Activated CD4-positive, alpha-beta memory T cell treated with anti-CD3 and anti-CD28 coated beads for 36 hours (primary cell): ENCODE measurements at regions not wholly inside any gene's neighbourhood (a gene's known extent, or its start where the extent isn't known, plus 50 kb on each side); places are given as distances from the start of the nearest gene placed in this dataset.
"Not testable (repeated sequence)": the region's sequence is repeated elsewhere in the genome, so short reads cannot be mapped to it uniquely, and the experiment has no call there.

Source experiments
- CTCF ChIA-PET: fragments of 350-600 bp; sonication (Branson Sonifier 250); formaldehyde crosslinking; loops from one replicate; lab custom pipeline; 2021; ENCODE audit warnings: antibody characterized with exemption, inconsistent platforms; lab: Charles Lee
- POLR2A ChIA-PET: fragments of 350-600 bp; sonication (Branson Sonifier 250); formaldehyde crosslinking; loops from one replicate; lab custom pipeline; 2021; ENCODE audit warnings: antibody characterized with exemption; lab: Charles Lee
- DNase-seq: peaks from one replicate; pipeline ENCODE4 v3.0.0-alpha.2; 2020
- H3K27ac Mint-ChIP-seq: one replicate; pipeline ENCODE4 v1.8.0; 2021; ENCODE audit warnings: mixed read lengths
- H3K27me3 Mint-ChIP-seq: one replicate; pipeline ENCODE4 v1.8.0; 2021; ENCODE audit warnings: mixed read lengths
- H3K36me3 Mint-ChIP-seq: one replicate; pipeline ENCODE4 v1.8.0; 2021; ENCODE audit warnings: mixed read lengths
- H3K4me1 Mint-ChIP-seq: one replicate; pipeline ENCODE4 v1.8.0; 2021; ENCODE audit warnings: low read depth, mixed read lengths
- H3K4me3 Mint-ChIP-seq: one replicate; pipeline ENCODE4 v1.8.0; 2021; ENCODE audit warnings: mild to moderate bottlenecking, mixed read lengths
- H3K9me3 Mint-ChIP-seq: one replicate; pipeline ENCODE4 v1.8.0; 2021; ENCODE audit warnings: mixed read lengths
- intact Hi-C: fragments of 100-400 bp; cut with micrococcal nuclease; formaldehyde crosslinking; loops from one replicate; pipeline ENCODE4 v1.15.1; 2023

GRCh38 chr3:191699546-191699945 is 238.6 kb downstream of the PYDC2 start:
- intact Hi-C loops, result no loop called here
- Mint-ChIP-seq H3K4me1 (no peaks in the 10 kb centered on the region), H3K27ac (no peak overlapping the region), H3K4me3 (no peak overlapping the region), H3K36me3 (no peaks in the 10 kb centered on the region), H3K27me3 (no peaks in the 10 kb centered on the region), H3K9me3 (peaks cover 3% of the 10 kb centered on the region)
- DNase-seq, result no peak
- CTCF ChIA-PET, result no interaction called here
- POLR2A ChIA-PET, result no interaction called here

DNA sequence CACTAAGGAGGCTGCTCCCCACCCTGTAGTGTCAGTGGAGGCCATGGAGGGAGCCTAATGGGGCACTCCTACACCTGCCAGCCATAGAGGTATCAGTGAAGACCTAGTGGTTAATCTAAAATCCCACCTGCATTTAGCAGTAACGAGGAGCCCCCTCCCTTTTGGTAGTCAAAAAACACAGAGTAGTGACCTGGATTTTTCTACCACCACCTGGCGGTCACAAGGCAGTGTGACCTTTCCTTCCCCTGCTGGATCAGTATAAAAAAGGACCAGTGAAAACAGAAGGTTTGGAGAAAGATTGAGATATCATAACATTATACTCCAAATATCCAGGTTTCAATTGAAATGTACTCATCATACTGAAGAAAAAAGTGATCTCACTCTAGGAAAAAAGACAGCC is 241.2 kb downstream of the PYDC2 start:
- peaks cover 8% of the 10 kb centered on the region for H3K9me3 Mint-ChIP-seq
- H3K27me3 Mint-ChIP-seq, result no peaks in the 10 kb centered on the region
- no peak overlapping the region for H3K27ac Mint-ChIP-seq
- no peak overlapping the region for H3K4me3 Mint-ChIP-seq
- ChIA-PET POLR2A (no interaction called here), CTCF (no interaction called here)
- no peaks in the 10 kb centered on the region for H3K4me1 Mint-ChIP-seq
- H3K36me3 Mint-ChIP-seq, result no peaks in the 10 kb centered on the region
- DNase-seq, result no peak
- intact Hi-C loops, result no loop called here

DNA sequence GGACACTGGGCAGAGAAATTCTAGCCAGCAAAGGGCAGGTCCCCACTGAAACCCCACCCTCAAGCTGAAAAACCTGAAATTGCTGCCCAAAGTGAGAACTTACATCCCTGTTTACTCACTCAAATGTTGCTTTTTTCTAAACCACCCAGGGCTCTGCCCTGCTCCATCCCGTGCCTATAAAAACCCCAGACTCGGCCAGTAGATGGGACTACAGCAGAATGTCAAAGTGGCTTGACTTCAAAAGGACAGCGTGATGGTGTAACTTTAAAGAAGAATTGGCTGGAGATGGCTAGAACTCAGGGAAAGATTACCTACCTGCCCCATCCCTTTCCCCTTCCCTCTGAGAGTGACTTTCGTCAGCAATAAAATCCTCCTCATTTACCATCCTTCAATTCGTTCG is 246.9 kb downstream of the PYDC2 start:
- H3K27ac Mint-ChIP-seq, result no peak overlapping the region
- no peak for DNase-seq
- CTCF ChIA-PET, result no interaction called here
- H3K36me3 Mint-ChIP-seq, result no peaks in the 10 kb centered on the region
- POLR2A ChIA-PET, result no interaction called here
- no peaks in the 10 kb centered on the region for H3K4me1 Mint-ChIP-seq
- H3K4me3 Mint-ChIP-seq, result no peak overlapping the region
- peaks cover 9% of the 10 kb centered on the region for H3K9me3 Mint-ChIP-seq
- H3K27me3 Mint-ChIP-seq, result no peaks in the 10 kb centered on the region
- intact Hi-C loops, result no loop called here

DNA sequence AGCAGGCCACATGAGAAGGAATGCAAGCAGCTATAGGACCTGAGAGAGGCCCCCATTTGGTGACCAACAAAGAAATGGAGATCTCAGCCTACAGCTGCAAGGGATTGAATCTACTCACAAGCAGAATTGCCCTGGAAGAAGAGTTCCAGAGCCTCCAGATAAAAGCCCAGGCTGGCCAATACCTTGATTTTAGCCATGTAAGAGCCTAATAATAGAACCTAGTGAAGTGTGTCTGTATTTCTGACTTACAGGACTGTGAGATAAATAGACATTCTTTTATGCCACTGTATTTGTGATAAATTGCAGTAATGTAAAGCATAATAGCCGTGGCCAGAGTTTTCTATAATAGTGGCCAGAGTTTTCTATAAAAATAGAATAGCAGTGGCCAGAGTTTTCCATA is 254.6 kb downstream of the PYDC2 start:
- POLR2A ChIA-PET, result no interaction called here
- CTCF ChIA-PET, result no interaction called here
- intact Hi-C loops, result no loop called here
- Mint-ChIP-seq H3K27ac (no peak overlapping the region), H3K4me3 (no peak overlapping the region), H3K4me1 (no peaks in the 10 kb centered on the region), H3K36me3 (no peaks in the 10 kb centered on the region), H3K27me3 (no peaks in the 10 kb centered on the region), H3K9me3 (peaks cover 5% of the 10 kb centered on the region)
- DNase-seq, result no peak

DNA sequence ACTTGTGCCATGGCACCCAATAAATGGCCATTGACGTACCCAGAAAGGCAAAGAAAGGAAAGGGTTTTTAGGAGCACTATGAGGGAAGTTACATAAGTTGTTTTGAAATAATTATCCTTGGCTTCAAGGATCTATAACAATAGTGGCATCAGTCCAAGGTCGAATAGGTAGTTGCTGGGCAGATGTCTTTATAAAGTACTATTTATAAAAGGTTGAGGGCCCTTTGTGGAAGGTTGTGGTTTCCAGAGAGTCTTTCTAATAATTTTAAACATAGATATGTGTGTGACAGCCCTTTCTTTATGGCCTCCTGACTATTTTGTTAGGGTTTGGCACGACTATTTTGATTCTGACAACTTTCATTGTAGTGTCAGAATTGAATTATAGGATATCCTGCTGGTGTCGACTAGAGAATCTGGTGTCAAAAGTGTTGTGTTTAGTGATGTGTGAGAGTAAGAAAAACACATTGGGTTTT is 260.5 kb downstream of the PYDC2 start:
- H3K4me1 Mint-ChIP-seq, result no peaks in the 10 kb centered on the region
- ChIA-PET POLR2A (no interaction called here), CTCF (no interaction called here)
- H3K27me3 Mint-ChIP-seq, result no peaks in the 10 kb centered on the region
- intact Hi-C loops, result no loop called here
- DNase-seq, result no peak
- H3K27ac Mint-ChIP-seq, result no peak overlapping the region
- H3K36me3 Mint-ChIP-seq, result no peaks in the 10 kb centered on the region
- H3K4me3 Mint-ChIP-seq, result no peak overlapping the region
- H3K9me3 Mint-ChIP-seq, result peaks cover 3% of the 10 kb centered on the region

DNA sequence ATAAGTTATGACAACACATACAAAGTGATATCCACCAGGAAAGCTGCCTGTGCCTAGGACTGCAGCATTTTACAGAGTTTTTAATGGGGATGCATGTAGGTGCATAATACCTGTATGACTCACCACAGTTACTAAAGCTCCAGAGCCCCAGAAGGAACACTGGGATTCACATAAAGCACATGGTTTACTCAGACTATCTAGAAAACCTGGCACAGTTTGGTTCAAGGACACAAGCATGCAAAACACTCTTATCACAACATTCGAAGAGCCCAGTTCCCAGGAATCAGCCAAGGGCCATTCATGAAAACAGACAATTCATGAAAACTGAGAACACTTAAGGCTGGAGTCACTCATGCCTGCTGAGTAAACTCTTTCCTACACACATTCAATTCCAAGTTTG is 261.0 kb downstream of the PYDC2 start:
- no peak overlapping the region for H3K4me3 Mint-ChIP-seq
- no peaks in the 10 kb centered on the region for H3K4me1 Mint-ChIP-seq
- CTCF ChIA-PET, result no interaction called here
- no peaks in the 10 kb centered on the region for H3K36me3 Mint-ChIP-seq
- intact Hi-C loops, result no loop called here
- no peak overlapping the region for H3K27ac Mint-ChIP-seq
- peaks cover 3% of the 10 kb centered on the region for H3K9me3 Mint-ChIP-seq
- POLR2A ChIA-PET, result no interaction called here
- DNase-seq, result no peak
- H3K27me3 Mint-ChIP-seq, result no peaks in the 10 kb centered on the region

DNA sequence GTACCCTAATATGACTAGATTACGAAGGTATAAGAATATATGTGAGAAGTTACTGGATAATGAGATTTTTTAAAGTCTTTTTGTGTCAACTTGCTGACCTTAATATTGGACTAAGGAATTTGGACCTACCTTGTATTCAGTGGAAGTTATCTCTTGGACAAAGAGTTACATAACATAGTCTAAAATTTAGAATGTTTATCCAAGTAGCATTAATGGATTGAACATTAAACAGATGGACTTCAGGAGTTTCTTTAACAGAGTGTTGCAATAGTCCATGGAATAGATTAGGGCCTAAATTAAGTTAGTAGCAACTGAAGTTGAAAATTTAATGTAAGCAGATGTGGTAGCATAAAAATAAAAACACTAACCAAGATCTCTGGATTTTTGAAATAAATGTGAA is 266.4 kb downstream of the PYDC2 start:
- no peak overlapping the region for H3K4me3 Mint-ChIP-seq
- H3K4me1 Mint-ChIP-seq, result no peaks in the 10 kb centered on the region
- no peaks in the 10 kb centered on the region for H3K27me3 Mint-ChIP-seq
- no peaks in the 10 kb centered on the region for H3K36me3 Mint-ChIP-seq
- intact Hi-C loops, result no loop called here
- ChIA-PET CTCF (no interaction called here), POLR2A (no interaction called here)
- no peak overlapping the region for H3K27ac Mint-ChIP-seq
- H3K9me3 Mint-ChIP-seq, result peaks cover 3% of the 10 kb centered on the region
- DNase-seq, result no peak

DNA sequence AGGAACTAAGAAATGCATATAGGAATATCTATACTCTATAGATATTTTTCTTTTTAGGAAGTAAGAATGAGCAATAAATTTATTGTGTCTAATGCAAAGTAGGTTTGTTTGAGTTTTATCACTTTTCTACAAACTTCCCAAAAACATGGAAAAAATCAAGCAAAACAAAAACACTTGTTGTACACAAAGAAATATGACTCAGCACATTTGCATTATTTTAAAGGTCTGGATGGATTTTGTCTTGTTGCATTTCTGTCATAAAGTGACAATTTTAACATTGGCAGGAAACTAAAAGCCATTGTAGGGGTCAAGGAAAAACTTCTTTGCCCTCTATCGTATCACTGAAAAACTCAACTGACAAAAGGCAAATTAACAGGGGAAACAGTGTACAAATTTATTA is 267.2 kb downstream of the PYDC2 start:
- POLR2A ChIA-PET, result no interaction called here
- Mint-ChIP-seq H3K9me3 (peaks cover 8% of the 10 kb centered on the region), H3K4me3 (no peak overlapping the region), H3K4me1 (no peaks in the 10 kb centered on the region), H3K27me3 (no peaks in the 10 kb centered on the region), H3K27ac (no peak overlapping the region), H3K36me3 (no peaks in the 10 kb centered on the region)
- CTCF ChIA-PET, result no interaction called here
- DNase-seq, result no peak
- intact Hi-C loops, result no loop called here

GRCh38 chr3:191737742-191738141 is 276.8 kb downstream of the PYDC2 start:
- Mint-ChIP-seq H3K36me3 (no peaks in the 10 kb centered on the region), H3K4me3 (no peak overlapping the region), H3K27me3 (no peaks in the 10 kb centered on the region), H3K4me1 (no peaks in the 10 kb centered on the region), H3K9me3 (peaks cover 27% of the 10 kb centered on the region), H3K27ac (no peak overlapping the region)
- no peak for DNase-seq
- intact Hi-C loops, result no loop called here
- ChIA-PET CTCF (no interaction called here), POLR2A (no interaction called here)

DNA sequence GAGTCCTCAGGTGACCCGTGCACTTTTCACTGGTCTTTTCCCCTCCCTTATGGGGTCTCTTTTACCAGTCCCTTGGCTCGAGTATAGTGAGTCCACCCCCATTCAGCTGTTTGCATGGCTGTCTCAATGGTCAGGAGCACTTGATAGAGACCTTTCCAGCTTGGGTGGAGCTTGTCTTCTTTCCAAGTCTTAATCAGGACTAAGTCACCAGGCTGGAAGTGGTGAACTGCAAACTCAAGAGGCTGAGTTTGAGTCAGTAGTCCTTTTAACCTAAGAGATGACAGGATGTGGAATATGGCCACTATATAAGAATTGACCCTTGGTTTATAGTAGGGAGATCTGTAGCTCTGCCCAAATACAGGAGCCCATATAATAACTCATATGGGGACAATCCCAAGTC is 279.7 kb downstream of the PYDC2 start:
- no peak overlapping the region for H3K27ac Mint-ChIP-seq
- POLR2A ChIA-PET, result no interaction called here
- no peaks in the 10 kb centered on the region for H3K36me3 Mint-ChIP-seq
- intact Hi-C loops, result no loop called here
- CTCF ChIA-PET, result no interaction called here
- H3K9me3 Mint-ChIP-seq, result peaks cover 18% of the 10 kb centered on the region
- no peak for DNase-seq
- H3K4me3 Mint-ChIP-seq, result no peak overlapping the region
- H3K4me1 Mint-ChIP-seq, result no peaks in the 10 kb centered on the region
- H3K27me3 Mint-ChIP-seq, result no peaks in the 10 kb centered on the region

- H3K9me3 Mint-ChIP-seq, result peaks cover 11% of the 10 kb centered on the region
- H3K27me3 Mint-ChIP-seq, H3K4me3 Mint-ChIP-seq, CTCF ChIA-PET, POLR2A ChIA-PET, H3K27ac Mint-ChIP-seq, H3K4me1 Mint-ChIP-seq, DNase-seq, H3K36me3 Mint-ChIP-seq, intact Hi-C loops: not testable (repeated sequence)
Measured at GRCh38 chr3:191741847-191742350, 280.9 kb downstream of the PYDC2 start.

- Mint-ChIP-seq H3K27ac (no peak overlapping the region), H3K36me3 (no peaks in the 10 kb centered on the region), H3K4me1 (no peaks in the 10 kb centered on the region), H3K27me3 (no peaks in the 10 kb centered on the region), H3K9me3 (peaks cover 11% of the 10 kb centered on the region), H3K4me3 (no peak overlapping the region)
- CTCF ChIA-PET, result no interaction called here
- DNase-seq, result no peak
- POLR2A ChIA-PET, result no interaction called here
- intact Hi-C loops, result no loop called here
Measured at GRCh38 chr3:191743283-191743682, 282.3 kb downstream of the PYDC2 start.

- Mint-ChIP-seq H3K4me3 (no peak overlapping the region), H3K27ac (no peak overlapping the region), H3K9me3 (no peaks in the 10 kb centered on the region), H3K27me3 (no peaks in the 10 kb centered on the region), H3K4me1 (no peaks in the 10 kb centered on the region), H3K36me3 (no peaks in the 10 kb centered on the region)
- DNase-seq, result no peak
- POLR2A ChIA-PET, result no interaction called here
- CTCF ChIA-PET, result no interaction called here
- intact Hi-C loops, result no loop called here
Measured at GRCh38 chr3:191750618-191751017, 289.7 kb downstream of the PYDC2 start.
